Osteoblast (primary cell): ENCODE measurements at regions not wholly inside any gene's neighbourhood (a gene's known extent, or its start where the extent isn't known, plus 50 kb on each side); places are given as distances from the start of the nearest gene placed in this dataset.

Source experiments
- DNase-seq: peaks from one replicate; pipeline ENCODE4 v3.0.0; 2011; ENCODE audit warnings: low spot score, mixed read lengths; ENCODE audit not compliant: insufficient read length; ENCODE audit errors: missing footprints
- H2AFZ ChIP-seq: 2 replicates; pipeline ENCODE4 v1.6.0; 2011; ENCODE audit warnings: mild to moderate bottlenecking, low read length
- H3K27ac ChIP-seq: 2 replicates; pipeline ENCODE4 v1.5.1; 2011; ENCODE audit warnings: mild to moderate bottlenecking, low read depth, low read length, moderate library complexity
- H3K27me3 ChIP-seq: 2 replicates; pipeline ENCODE4 v1.6.0; 2012; ENCODE audit warnings: mild to moderate bottlenecking, control low read depth, inconsistent platforms, low read length, moderate library complexity; ENCODE audit not compliant: insufficient read depth
- H3K36me3 ChIP-seq: 2 replicates; pipeline ENCODE4 v1.5.1; 2011; ENCODE audit warnings: mild to moderate bottlenecking, low read length, control low read depth, moderate library complexity; ENCODE audit not compliant: insufficient read depth
- H3K4me1 ChIP-seq: 2 replicates; pipeline ENCODE4 v1.5.1; 2011; ENCODE audit warnings: mild to moderate bottlenecking, low read length, control low read depth, moderate library complexity; ENCODE audit not compliant: insufficient read depth
- H3K4me2 ChIP-seq: 2 replicates; pipeline ENCODE4 v1.6.0; 2011; ENCODE audit warnings: mild to moderate bottlenecking, low read length; ENCODE audit not compliant: insufficient read depth
- H3K4me3 ChIP-seq: fragments of 200-600 bp; sonication (generic); 3 replicates; pipeline ENCODE4 v1.5.1; 2012; ENCODE audit warnings: mild to moderate bottlenecking, low read length, inconsistent platforms; ENCODE audit not compliant: insufficient read depth
- H3K79me2 ChIP-seq: 2 replicates; pipeline ENCODE4 v1.6.0; 2012; ENCODE audit warnings: mild to moderate bottlenecking, low read length, control low read depth, inconsistent platforms; ENCODE audit not compliant: insufficient read depth
- H3K9me3 ChIP-seq: 2 replicates; pipeline ENCODE4 v1.5.1; 2011; ENCODE audit warnings: low read depth, low read length, control low read depth
- H4K20me1 ChIP-seq: 2 replicates; pipeline ENCODE4 v1.6.0; 2012; ENCODE audit warnings: mild to moderate bottlenecking, low read length, control low read depth; ENCODE audit not compliant: insufficient read depth
- TF ChIP-seq, protein P1 (sequence below): IDR thresholded peaks from 2 replicates; pipeline ENCODE4 v1.5.1; 2011; ENCODE audit warnings: mild to moderate bottlenecking, low read depth, low read length, moderate library complexity; ENCODE audit errors: extremely low read depth

DNA sequence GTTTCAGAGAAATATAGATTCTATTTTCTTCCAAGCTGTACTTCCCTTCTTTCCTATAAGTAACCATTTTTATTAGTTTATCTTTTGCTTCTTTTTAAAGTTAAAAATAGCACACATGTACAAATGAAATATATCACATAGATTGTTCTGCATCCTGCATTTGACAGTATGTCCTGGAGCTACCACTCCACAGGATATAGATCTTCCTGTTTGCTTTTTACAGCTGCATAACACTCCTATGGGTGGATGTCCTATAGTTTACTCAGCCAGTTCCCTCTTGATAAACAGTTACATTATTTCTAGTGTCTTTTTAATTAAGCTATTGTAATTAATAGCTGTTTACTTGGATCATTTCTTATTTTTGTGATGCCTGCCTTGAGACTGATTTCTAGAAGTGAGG is 301.6 kb upstream of the DDX53 start:
- H4K20me1 ChIP-seq: no peaks in the 10 kb centered on the region
- H3K27ac ChIP-seq: no peak overlapping the region
- H3K27me3 ChIP-seq: no peaks in the 10 kb centered on the region
- H3K79me2 ChIP-seq: no peaks in the 10 kb centered on the region
- H2AFZ ChIP-seq: no peak overlapping the region
- H3K4me3 ChIP-seq: no peak overlapping the region
- H3K36me3 ChIP-seq: no peaks in the 10 kb centered on the region
- no peak for DNase-seq
- no peaks in the 10 kb centered on the region for H3K4me1 ChIP-seq
- TF ChIP-seq, protein P1, sequence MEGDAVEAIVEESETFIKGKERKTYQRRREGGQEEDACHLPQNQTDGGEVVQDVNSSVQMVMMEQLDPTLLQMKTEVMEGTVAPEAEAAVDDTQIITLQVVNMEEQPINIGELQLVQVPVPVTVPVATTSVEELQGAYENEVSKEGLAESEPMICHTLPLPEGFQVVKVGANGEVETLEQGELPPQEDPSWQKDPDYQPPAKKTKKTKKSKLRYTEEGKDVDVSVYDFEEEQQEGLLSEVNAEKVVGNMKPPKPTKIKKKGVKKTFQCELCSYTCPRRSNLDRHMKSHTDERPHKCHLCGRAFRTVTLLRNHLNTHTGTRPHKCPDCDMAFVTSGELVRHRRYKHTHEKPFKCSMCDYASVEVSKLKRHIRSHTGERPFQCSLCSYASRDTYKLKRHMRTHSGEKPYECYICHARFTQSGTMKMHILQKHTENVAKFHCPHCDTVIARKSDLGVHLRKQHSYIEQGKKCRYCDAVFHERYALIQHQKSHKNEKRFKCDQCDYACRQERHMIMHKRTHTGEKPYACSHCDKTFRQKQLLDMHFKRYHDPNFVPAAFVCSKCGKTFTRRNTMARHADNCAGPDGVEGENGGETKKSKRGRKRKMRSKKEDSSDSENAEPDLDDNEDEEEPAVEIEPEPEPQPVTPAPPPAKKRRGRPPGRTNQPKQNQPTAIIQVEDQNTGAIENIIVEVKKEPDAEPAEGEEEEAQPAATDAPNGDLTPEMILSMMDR: no peak
- no peak overlapping the region for H3K4me2 ChIP-seq
- H3K9me3 ChIP-seq: no peaks in the 10 kb centered on the region

- no peak overlapping the region for H2AFZ ChIP-seq
- H3K27me3 ChIP-seq: no peaks in the 10 kb centered on the region
- DNase-seq: peak; percentile 10
- no peaks in the 10 kb centered on the region for H4K20me1 ChIP-seq
- H3K79me2 ChIP-seq: no peaks in the 10 kb centered on the region
- no peaks in the 10 kb centered on the region for H3K36me3 ChIP-seq
- peak overlapping the region; percentile 38 for H3K27ac ChIP-seq
- H3K4me3 ChIP-seq: no peak overlapping the region
- H3K4me2 ChIP-seq: peak overlapping the region; percentile 50
- no peaks in the 10 kb centered on the region for H3K4me1 ChIP-seq
- H3K9me3 ChIP-seq: no peaks in the 10 kb centered on the region
- TF ChIP-seq, protein P1: no peak
Measured at GRCh38 chrX:22699581-22700091, 300.1 kb upstream of the DDX53 start.

DNA sequence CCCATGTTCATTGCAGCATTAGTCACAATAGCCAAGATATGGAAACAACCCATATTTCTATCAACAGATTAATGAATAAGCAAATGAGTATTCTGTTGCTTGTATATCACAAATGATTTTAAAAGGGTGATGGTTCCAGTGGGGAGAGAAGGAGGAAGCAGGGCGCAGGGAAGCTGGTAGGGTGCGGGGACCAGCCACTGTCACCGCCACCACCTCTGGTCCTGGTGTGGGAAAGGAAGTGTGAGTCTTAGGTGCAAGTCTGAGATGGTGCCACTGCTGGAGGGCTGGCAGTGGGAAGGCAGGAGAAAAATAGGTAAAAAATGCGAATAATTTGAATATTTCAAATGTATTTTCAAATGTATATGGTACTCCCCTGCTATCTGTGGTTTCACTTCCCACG is 286.8 kb upstream of the DDX53 start:
- H3K9me3 ChIP-seq: no peaks in the 10 kb centered on the region
- no peak overlapping the region for H3K4me2 ChIP-seq
- DNase-seq: no peak
- no peaks in the 10 kb centered on the region for H3K4me1 ChIP-seq
- no peak overlapping the region for H3K27ac ChIP-seq
- no peaks in the 10 kb centered on the region for H3K79me2 ChIP-seq
- no peaks in the 10 kb centered on the region for H3K36me3 ChIP-seq
- no peak overlapping the region for H3K4me3 ChIP-seq
- TF ChIP-seq, protein P1: no peak
- H3K27me3 ChIP-seq: no peaks in the 10 kb centered on the region
- no peaks in the 10 kb centered on the region for H4K20me1 ChIP-seq
- H2AFZ ChIP-seq: no peak overlapping the region

- TF ChIP-seq, protein P1: no peak
Measured at GRCh38 chrX:22730542-22730941, 269.2 kb upstream of the DDX53 start.

More at GRCh38 chrX:22730542-22730941, 269.2 kb upstream of the DDX53 start:
- Histone ChIP-seq H4K20me1 (no peaks in the 10 kb centered on the region), H2AFZ (no peak overlapping the region), H3K27ac (no peak overlapping the region), H3K4me2 (no peak overlapping the region), H3K4me1 (no peaks in the 10 kb centered on the region), H3K27me3 (no peaks in the 10 kb centered on the region), H3K9me3 (no peaks in the 10 kb centered on the region), H3K4me3 (no peak overlapping the region), H3K79me2 (no peaks in the 10 kb centered on the region), H3K36me3 (no peaks in the 10 kb centered on the region)
- DNase-seq: no peak
